Osteoblast (primary cell): ENCODE measurements at regions not wholly inside any gene's neighbourhood (a gene's known extent, or its start where the extent isn't known, plus 50 kb on each side); places are given as distances from the start of the nearest gene placed in this dataset.

ENCODE experiments used
- DNase-seq: peaks from one replicate; pipeline ENCODE4 v3.0.0; 2011; ENCODE audit warnings: low spot score, mixed read lengths; ENCODE audit not compliant: insufficient read length; ENCODE audit errors: missing footprints
- H2AFZ ChIP-seq: 2 replicates; pipeline ENCODE4 v1.6.0; 2011; ENCODE audit warnings: mild to moderate bottlenecking, low read length
- H3K27ac ChIP-seq: 2 replicates; pipeline ENCODE4 v1.5.1; 2011; ENCODE audit warnings: mild to moderate bottlenecking, low read depth, low read length, moderate library complexity
- H3K27me3 ChIP-seq: 2 replicates; pipeline ENCODE4 v1.6.0; 2012; ENCODE audit warnings: mild to moderate bottlenecking, control low read depth, inconsistent platforms, low read length, moderate library complexity; ENCODE audit not compliant: insufficient read depth
- H3K36me3 ChIP-seq: 2 replicates; pipeline ENCODE4 v1.5.1; 2011; ENCODE audit warnings: mild to moderate bottlenecking, low read length, control low read depth, moderate library complexity; ENCODE audit not compliant: insufficient read depth
- H3K4me1 ChIP-seq: 2 replicates; pipeline ENCODE4 v1.5.1; 2011; ENCODE audit warnings: mild to moderate bottlenecking, low read length, control low read depth, moderate library complexity; ENCODE audit not compliant: insufficient read depth
- H3K4me2 ChIP-seq: 2 replicates; pipeline ENCODE4 v1.6.0; 2011; ENCODE audit warnings: mild to moderate bottlenecking, low read length; ENCODE audit not compliant: insufficient read depth
- H3K4me3 ChIP-seq: fragments of 200-600 bp; sonication (generic); 3 replicates; pipeline ENCODE4 v1.5.1; 2012; ENCODE audit warnings: mild to moderate bottlenecking, low read length, inconsistent platforms; ENCODE audit not compliant: insufficient read depth
- H3K79me2 ChIP-seq: 2 replicates; pipeline ENCODE4 v1.6.0; 2012; ENCODE audit warnings: mild to moderate bottlenecking, low read length, control low read depth, inconsistent platforms; ENCODE audit not compliant: insufficient read depth
- H3K9me3 ChIP-seq: 2 replicates; pipeline ENCODE4 v1.5.1; 2011; ENCODE audit warnings: low read depth, low read length, control low read depth
- H4K20me1 ChIP-seq: 2 replicates; pipeline ENCODE4 v1.6.0; 2012; ENCODE audit warnings: mild to moderate bottlenecking, low read length, control low read depth; ENCODE audit not compliant: insufficient read depth
- TF ChIP-seq, protein P1 (sequence below): IDR thresholded peaks from 2 replicates; pipeline ENCODE4 v1.5.1; 2011; ENCODE audit warnings: mild to moderate bottlenecking, low read depth, low read length, moderate library complexity; ENCODE audit errors: extremely low read depth

DNA sequence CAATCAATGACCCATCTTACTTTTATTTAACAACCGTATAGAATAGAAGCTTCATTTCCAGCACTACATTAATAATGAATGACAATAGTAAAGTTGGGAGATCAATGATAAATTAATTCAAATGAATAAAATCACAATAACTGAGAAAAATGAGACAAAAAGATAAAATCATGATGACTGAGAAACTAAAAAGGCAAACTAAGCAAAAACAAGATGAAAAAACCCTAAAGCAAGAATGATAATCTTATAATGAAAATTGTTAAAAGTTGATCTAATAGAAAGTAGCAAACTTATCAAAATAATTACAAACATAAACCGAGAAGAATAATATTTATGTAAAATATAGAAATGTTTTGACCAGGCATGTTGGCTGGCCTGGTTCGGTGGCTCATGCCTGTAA is 130.4 kb upstream of the INPP4B start:
- Histone ChIP-seq H3K79me2 (no peaks in the 10 kb centered on the region), H3K27ac (no peak overlapping the region), H3K9me3 (no peaks in the 10 kb centered on the region), H4K20me1 (no peaks in the 10 kb centered on the region), H2AFZ (no peak overlapping the region), H3K4me2 (no peak overlapping the region), H3K4me1 (no peaks in the 10 kb centered on the region), H3K27me3 (no peaks in the 10 kb centered on the region), H3K4me3 (no peak overlapping the region), H3K36me3 (no peaks in the 10 kb centered on the region)
- no peak for DNase-seq
- TF ChIP-seq, protein P1, sequence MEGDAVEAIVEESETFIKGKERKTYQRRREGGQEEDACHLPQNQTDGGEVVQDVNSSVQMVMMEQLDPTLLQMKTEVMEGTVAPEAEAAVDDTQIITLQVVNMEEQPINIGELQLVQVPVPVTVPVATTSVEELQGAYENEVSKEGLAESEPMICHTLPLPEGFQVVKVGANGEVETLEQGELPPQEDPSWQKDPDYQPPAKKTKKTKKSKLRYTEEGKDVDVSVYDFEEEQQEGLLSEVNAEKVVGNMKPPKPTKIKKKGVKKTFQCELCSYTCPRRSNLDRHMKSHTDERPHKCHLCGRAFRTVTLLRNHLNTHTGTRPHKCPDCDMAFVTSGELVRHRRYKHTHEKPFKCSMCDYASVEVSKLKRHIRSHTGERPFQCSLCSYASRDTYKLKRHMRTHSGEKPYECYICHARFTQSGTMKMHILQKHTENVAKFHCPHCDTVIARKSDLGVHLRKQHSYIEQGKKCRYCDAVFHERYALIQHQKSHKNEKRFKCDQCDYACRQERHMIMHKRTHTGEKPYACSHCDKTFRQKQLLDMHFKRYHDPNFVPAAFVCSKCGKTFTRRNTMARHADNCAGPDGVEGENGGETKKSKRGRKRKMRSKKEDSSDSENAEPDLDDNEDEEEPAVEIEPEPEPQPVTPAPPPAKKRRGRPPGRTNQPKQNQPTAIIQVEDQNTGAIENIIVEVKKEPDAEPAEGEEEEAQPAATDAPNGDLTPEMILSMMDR: no peak

DNA sequence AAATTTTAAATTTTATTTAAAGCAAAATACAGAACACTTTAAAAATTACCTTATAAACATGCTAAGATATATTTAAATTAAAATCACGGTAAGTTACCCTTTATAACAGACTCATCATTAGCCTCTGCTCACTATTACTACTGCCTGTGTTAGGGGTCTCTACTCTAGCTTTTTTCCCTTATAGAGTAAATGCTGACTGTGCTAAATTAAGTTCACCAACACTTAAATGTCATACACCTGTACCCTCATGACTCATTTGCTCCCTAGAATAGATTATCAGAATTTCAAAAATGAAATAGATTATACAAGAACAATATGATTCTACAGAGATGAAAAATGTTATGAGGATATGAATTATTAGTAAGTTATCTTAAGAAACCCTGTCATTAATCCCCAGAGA is 131.1 kb upstream of the INPP4B start:
- Histone ChIP-seq H3K27me3 (no peaks in the 10 kb centered on the region), H3K9me3 (no peaks in the 10 kb centered on the region), H3K79me2 (no peaks in the 10 kb centered on the region), H2AFZ (no peak overlapping the region), H3K36me3 (no peaks in the 10 kb centered on the region), H4K20me1 (no peaks in the 10 kb centered on the region), H3K4me2 (no peak overlapping the region), H3K4me3 (no peak overlapping the region), H3K4me1 (no peaks in the 10 kb centered on the region), H3K27ac (no peak overlapping the region)
- TF ChIP-seq, protein P1: no peak
- no peak for DNase-seq

DNA sequence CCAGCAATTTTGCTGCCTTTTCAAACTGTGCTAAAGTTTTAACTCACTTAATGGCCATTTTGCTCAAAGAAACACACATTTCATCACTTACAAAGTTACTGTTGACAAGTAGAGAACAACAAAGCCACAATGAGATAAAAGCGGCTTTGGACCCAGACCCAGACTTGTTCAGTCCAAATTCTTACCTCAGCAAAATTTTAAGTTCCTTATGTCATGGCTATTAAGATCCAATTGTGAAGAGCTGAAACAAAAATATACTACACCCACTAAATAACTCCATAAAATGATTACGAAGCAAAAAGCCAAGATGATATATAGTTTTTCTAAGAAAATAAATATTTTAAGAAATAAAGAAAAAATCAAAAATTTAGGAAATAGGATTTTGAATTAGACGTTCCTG is 137.0 kb upstream of the INPP4B start:
- no peaks in the 10 kb centered on the region for H3K36me3 ChIP-seq
- no peak overlapping the region for H3K27ac ChIP-seq
- H3K4me1 ChIP-seq: no peaks in the 10 kb centered on the region
- DNase-seq: no peak
- no peaks in the 10 kb centered on the region for H4K20me1 ChIP-seq
- H3K4me2 ChIP-seq: no peak overlapping the region
- no peaks in the 10 kb centered on the region for H3K9me3 ChIP-seq
- TF ChIP-seq, protein P1: no peak
- peaks cover 9% of the 10 kb centered on the region for H3K27me3 ChIP-seq
- no peak overlapping the region for H3K4me3 ChIP-seq
- H2AFZ ChIP-seq: no peak overlapping the region
- H3K79me2 ChIP-seq: no peaks in the 10 kb centered on the region

DNA sequence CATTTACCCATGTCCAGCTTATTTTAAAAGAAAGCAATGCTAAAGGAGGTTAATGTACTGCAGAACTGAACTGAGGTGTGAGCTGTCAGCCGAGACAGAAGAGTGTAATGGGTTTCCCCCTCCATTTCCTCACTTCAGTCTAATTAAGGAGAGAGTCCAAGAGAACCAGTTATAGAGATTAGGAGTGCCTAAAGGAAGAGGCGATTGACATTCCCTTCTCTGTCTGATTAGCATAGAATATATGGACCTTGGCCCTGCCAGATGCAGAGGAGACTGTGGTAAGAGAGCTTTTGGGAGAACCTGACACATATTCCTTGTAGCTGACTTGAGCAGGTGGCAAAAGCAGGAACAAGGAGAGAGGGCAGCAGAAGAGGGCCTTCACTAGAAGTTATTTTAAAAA is 137.5 kb upstream of the INPP4B start:
- Histone ChIP-seq H3K79me2 (no peaks in the 10 kb centered on the region), H3K9me3 (no peaks in the 10 kb centered on the region), H2AFZ (no peak overlapping the region), H3K4me2 (no peak overlapping the region), H4K20me1 (no peaks in the 10 kb centered on the region), H3K27ac (no peak overlapping the region), H3K4me1 (no peaks in the 10 kb centered on the region), H3K4me3 (no peak overlapping the region), H3K27me3 (peaks cover 9% of the 10 kb centered on the region), H3K36me3 (no peaks in the 10 kb centered on the region)
- TF ChIP-seq, protein P1: no peak
- DNase-seq: no peak
